ENCODE measurements at regions not wholly inside any gene's neighbourhood (a gene's known extent, or its start where the extent isn't known, plus 50 kb on each side); places are given as distances from the start of the nearest gene placed in this dataset.

GRCh38 chr14:46091819-46092218 is 559.8 kb downstream of the RPL10L start:
- TF ChIP-seq CTCF (IDR thresholded peaks at IDR 0.05; ENCODE audit: extremely low read depth in 1 of 2, insufficient read depth in 1 of 2, low read depth in 1 of 2, low read length in 2 of 2) (no peak), POLR2A (IDR thresholded peaks at IDR 0.05; ENCODE audit: low read depth, low read length) (no peak), MAX (IDR thresholded peaks at IDR 0.05; ENCODE audit: insufficient read depth, insufficient read length) (no peak), EZH2 (IDR thresholded peaks at IDR 0.05; ENCODE audit: borderline replicate concordance, low read depth, low read length, severe bottlenecking) (no peak), JUN (IDR thresholded peaks at IDR 0.05; ENCODE audit: borderline replicate concordance, insufficient read depth, insufficient read length, low read depth) (no peak), FOS (IDR thresholded peaks at IDR 0.05; ENCODE audit: borderline replicate concordance, insufficient read depth, low read length) (no peak), POLR2AphosphoS5 (IDR thresholded peaks at IDR 0.05; ENCODE audit: insufficient read depth, low read depth, low read length) (no peak), GATA2 (IDR thresholded peaks at IDR 0.05; ENCODE audit: insufficient read depth, insufficient read length, low read depth, low read length) (no peak)

All from endothelial cell of umbilical vein (primary cell).